ENCODE measurements at regions not wholly inside any gene's neighbourhood (a gene's known extent, or its start where the extent isn't known, plus 50 kb on each side); places are given as distances from the start of the nearest gene placed in this dataset.
"Not testable (repeated sequence)": the region's sequence is repeated elsewhere in the genome, so short reads cannot be mapped to it uniquely, and the experiment has no call there.

DNA sequence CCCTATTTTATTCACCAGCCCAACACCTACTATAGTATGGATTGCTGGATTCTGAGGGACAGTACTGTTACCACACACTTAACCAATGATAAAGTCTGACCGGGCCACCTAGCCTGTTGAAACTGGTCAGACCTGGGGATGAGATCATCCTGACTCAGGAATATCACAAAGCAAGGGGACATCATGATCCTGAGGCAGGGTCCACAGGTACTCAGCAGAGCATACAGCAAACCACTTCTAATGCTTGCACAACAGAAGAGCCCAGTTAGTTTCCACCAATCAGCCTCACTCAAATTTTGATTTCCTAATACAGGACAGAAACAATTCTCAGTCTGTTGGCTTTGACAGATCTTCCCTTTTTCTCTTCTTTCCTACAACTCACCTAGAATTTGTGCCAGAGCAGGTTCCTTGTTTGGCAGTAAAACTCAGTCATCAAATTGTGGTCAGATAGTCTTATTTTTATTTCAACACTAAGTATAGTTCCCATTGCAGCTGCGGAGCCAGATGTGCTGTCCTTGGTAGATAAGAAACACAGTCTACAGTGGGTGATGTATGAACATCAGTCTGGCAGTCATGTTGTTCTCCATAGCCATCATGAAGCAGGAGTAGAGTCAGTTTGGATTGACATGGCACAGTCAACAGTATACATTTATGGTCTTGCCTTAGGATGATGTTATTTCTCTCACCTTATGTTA is 90.1 kb upstream of the PRR23C start:
- no peak overlapping the region for H3K27ac ChIP-seq
- H3K27me3 ChIP-seq = no peaks in the 10 kb centered on the region
- 69 to 87% methylated on average over 2 of the region's 2 CpGs for WGBS, 2 donors
- ATAC-seq (ENCODE audit: low FRiP score in 2 of 2) (no peak), DNase-seq (no peak)
- H3K4me1 ChIP-seq = no peaks in the 10 kb centered on the region
- no peak overlapping the region for H3K4me3 ChIP-seq
- no peaks in the 10 kb centered on the region for H3K9me3 ChIP-seq
- no peaks in the 10 kb centered on the region for H3K36me3 ChIP-seq
- TF ChIP-seq POLR2A (IDR thresholded peaks at IDR 0.05) (no peak), POLR2AphosphoS5 (IDR thresholded peaks at IDR 0.05) (no peak), EP300 (IDR thresholded peaks at IDR 0.05) (no peak)
- TF ChIP-seq, protein P1, sequence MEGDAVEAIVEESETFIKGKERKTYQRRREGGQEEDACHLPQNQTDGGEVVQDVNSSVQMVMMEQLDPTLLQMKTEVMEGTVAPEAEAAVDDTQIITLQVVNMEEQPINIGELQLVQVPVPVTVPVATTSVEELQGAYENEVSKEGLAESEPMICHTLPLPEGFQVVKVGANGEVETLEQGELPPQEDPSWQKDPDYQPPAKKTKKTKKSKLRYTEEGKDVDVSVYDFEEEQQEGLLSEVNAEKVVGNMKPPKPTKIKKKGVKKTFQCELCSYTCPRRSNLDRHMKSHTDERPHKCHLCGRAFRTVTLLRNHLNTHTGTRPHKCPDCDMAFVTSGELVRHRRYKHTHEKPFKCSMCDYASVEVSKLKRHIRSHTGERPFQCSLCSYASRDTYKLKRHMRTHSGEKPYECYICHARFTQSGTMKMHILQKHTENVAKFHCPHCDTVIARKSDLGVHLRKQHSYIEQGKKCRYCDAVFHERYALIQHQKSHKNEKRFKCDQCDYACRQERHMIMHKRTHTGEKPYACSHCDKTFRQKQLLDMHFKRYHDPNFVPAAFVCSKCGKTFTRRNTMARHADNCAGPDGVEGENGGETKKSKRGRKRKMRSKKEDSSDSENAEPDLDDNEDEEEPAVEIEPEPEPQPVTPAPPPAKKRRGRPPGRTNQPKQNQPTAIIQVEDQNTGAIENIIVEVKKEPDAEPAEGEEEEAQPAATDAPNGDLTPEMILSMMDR (IDR thresholded peaks at IDR 0.05) = no peak

DNA sequence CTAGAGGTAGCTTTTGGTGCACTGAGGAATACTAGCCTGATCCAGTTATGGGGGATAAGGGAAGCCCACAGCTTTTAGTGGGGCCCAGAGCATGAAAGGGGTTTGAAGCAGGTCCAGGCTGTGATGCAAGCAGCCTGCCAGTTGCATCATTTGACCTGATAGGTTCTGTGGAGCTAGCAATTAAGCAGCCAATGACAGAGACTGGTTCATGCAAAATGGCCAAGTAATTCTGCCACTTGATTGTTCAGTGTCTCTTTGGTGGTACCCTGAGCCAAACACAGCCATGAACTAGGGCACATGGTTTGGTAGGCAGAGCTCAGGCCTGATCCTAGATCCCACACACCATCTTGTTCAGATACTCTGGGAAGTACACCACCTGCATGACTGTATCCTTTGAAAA is 91.0 kb upstream of the PRR23C start:
- Histone ChIP-seq H3K4me3 (no peak overlapping the region), H3K4me1 (no peaks in the 10 kb centered on the region), H3K27ac (no peak overlapping the region), H3K36me3 (no peaks in the 10 kb centered on the region), H3K27me3 (no peaks in the 10 kb centered on the region), H3K9me3 (no peaks in the 10 kb centered on the region)
- DNase-seq (no peak), ATAC-seq (ENCODE audit: low FRiP score in 2 of 2) (no peak)
- no peak for TF ChIP-seq POLR2AphosphoS5 (IDR thresholded peaks at IDR 0.05)
- TF ChIP-seq POLR2A (IDR thresholded peaks at IDR 0.05) = no peak
- TF ChIP-seq, protein P1 (IDR thresholded peaks at IDR 0.05) = no peak
- TF ChIP-seq EP300 (IDR thresholded peaks at IDR 0.05) = no peak

DNA sequence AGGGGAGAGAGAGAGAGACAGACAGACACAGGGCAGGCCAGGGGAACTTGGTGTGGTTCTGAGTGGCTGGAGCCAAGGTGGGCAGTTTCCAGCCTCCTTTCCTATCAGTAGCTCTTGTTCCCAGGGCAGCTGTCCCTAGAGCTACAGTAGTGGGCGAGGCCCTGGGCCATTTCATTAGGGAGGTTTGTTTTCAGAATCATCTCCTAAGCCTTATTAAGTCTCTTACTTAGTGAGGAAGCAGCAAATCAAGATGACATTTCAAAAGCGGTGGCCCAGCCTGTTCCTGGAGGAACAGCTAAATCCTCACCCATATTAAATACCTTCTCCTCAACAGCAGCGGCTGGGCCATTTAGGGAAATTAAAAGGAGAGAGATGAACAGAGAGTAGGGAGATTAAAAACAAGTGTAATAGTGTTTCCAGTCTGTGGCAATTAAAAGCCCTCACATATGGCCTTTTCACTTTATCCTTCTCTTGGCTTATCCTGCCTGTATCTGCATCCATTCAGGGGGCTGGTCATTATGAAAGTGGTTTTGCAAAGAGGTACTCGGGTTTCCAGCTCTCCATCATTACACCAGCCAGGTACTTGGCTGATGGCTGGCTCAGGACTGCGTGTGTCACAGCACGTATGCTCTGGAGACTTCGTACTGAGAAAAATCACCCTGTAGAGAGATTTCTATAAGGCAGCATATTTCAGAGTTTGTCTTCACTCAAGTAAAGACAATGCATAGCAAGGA is 91.9 kb upstream of the PRR23C start:
- Histone ChIP-seq H3K4me3 (no peak overlapping the region), H3K27ac (no peak overlapping the region), H3K4me1 (no peaks in the 10 kb centered on the region), H3K36me3 (no peaks in the 10 kb centered on the region), H3K9me3 (no peaks in the 10 kb centered on the region), H3K27me3 (no peaks in the 10 kb centered on the region)
- DNase-seq = no peak
- 74% methylated on average over 7 of the region's 7 CpGs for WGBS, 2 donors
- ATAC-seq (ENCODE audit: low FRiP score in 2 of 2) = no peak
- TF ChIP-seq POLR2A (IDR thresholded peaks at IDR 0.05) = no peak
- TF ChIP-seq EP300 (IDR thresholded peaks at IDR 0.05) = no peak
- no peak for TF ChIP-seq POLR2AphosphoS5 (IDR thresholded peaks at IDR 0.05)

DNA sequence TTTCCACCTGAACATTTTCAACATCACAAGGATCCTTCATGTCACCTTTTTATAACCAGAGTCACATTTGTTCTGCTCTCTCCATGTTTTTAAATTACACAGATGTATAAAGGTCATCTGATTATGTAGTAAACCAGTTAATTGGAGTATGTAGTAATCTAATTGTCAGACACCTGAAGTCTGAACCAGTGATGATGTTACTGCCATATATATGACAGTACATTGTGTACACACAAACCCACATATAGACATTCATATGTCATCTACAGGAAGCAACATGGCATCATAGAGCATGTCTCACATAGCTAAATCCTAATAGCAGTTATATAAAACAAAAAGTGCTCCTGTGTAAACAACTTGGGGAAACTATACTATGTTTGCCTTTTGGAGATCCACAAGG is 95.9 kb upstream of the PRR23C start:
- Histone ChIP-seq H3K27ac (no peak overlapping the region), H3K4me3 (no peak overlapping the region), H3K36me3 (no peaks in the 10 kb centered on the region), H3K4me1 (no peaks in the 10 kb centered on the region), H3K27me3 (no peaks in the 10 kb centered on the region), H3K9me3 (no peaks in the 10 kb centered on the region)
- ATAC-seq (ENCODE audit: low FRiP score in 2 of 2) = no peak
- no peak for TF ChIP-seq EP300 (IDR thresholded peaks at IDR 0.05)
- TF ChIP-seq POLR2A (IDR thresholded peaks at IDR 0.05) = no peak
- TF ChIP-seq POLR2AphosphoS5 (IDR thresholded peaks at IDR 0.05) = no peak
- TF ChIP-seq, protein P1 (IDR thresholded peaks at IDR 0.05) = no peak
- no peak for DNase-seq

DNA sequence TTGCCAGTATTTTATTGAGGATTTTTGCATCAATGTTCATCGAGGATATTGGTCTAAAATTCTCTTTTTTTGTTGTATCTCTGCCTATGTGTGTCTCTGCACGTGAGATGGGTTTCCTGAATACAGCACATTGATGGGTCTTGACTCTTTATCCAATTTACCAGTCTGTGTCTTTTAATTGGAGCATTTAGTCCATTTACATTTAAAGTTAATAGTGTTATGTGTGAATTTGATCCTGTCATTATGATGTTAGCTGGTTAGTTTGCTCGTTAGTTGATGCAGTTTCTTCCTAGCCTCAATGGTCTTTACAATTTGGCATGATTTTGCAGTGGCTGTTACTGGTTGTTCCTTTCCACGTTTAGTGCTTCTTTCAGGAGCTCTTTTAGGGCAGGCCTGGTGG is 101.3 kb upstream of the PRR23C start:
- not testable (repeated sequence) for H3K36me3 ChIP-seq; H3K27me3 ChIP-seq; ATAC-seq (ENCODE audit: low FRiP score in 2 of 2); H3K27ac ChIP-seq; H3K4me3 ChIP-seq; H3K4me1 ChIP-seq; H3K9me3 ChIP-seq; DNase-seq
- 68 to 77% methylated on average over 4 of the region's 4 CpGs for WGBS, 2 donors

DNA sequence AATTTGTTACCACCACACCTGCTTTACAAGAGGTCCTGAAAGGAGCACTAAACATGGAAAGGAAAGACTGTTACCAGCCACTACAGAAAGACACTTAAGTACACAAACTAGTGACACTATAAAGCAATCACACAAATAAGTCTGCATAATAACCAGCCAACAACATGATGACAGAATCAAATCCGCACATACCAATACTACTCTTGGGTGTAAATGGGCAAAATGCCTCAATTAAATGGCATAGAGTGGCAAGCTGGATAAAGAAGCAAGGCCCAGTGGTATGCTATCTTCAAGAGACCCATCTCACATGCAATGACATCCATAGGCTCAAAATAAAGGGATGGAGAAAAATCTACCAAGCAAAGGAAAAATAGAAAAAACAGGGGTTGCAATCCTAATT is 106.8 kb upstream of the PRR23C start:
- 87 to 100% methylated on average over 1 of the region's 1 CpG for WGBS, 2 donors
- peaks cover 0 to 3% (median 0%) of the 10 kb centered on the region in 4 donors for H3K9me3 ChIP-seq
- no peak overlapping the region for H3K4me3 ChIP-seq
- no peak overlapping the region for H3K27ac ChIP-seq
- H3K36me3 ChIP-seq = no peaks in the 10 kb centered on the region
- no peak for TF ChIP-seq POLR2AphosphoS5 (IDR thresholded peaks at IDR 0.05)
- TF ChIP-seq, protein P1 (IDR thresholded peaks at IDR 0.05) = no peak
- TF ChIP-seq POLR2A (IDR thresholded peaks at IDR 0.05) = no peak
- no peak for TF ChIP-seq EP300 (IDR thresholded peaks at IDR 0.05)
- ATAC-seq (ENCODE audit: low FRiP score in 2 of 2) (no peak), DNase-seq (no peak)
- no peaks in the 10 kb centered on the region for H3K4me1 ChIP-seq
- no peaks in the 10 kb centered on the region for H3K27me3 ChIP-seq

DNA sequence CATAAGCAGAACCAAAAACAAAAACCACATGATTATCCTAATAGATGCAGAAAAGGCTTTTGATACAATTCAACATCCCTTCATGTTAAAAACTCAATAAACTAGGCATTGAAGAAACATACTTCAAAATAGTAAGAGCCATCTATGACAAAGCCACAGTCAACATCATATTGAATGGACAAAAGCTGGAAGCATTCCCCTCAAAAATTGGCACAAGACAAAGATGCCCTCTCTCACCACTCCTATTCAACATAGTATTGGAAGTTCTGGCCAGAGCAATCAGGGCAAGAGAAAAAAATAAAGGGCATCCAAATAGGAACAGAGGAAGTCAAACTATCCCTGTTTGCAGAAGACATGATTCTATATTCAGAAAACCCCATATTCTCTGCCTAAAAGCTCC is 108.7 kb upstream of the PRR23C start:
- not testable (repeated sequence) for DNase-seq; H3K4me1 ChIP-seq; ATAC-seq (ENCODE audit: low FRiP score in 2 of 2); H3K4me3 ChIP-seq; H3K27ac ChIP-seq; H3K36me3 ChIP-seq; H3K27me3 ChIP-seq; H3K9me3 ChIP-seq

Data from upper lobe of left lung (tissue), 6 donors.